MM.1S (cell line): ENCODE measurements at regions not wholly inside any gene's neighbourhood (a gene's known extent, or its start where the extent isn't known, plus 50 kb on each side); places are given as distances from the start of the nearest gene placed in this dataset.

Source experiments
- DNase-seq: peaks from one replicate; pipeline ENCODE4 v3.0.0-alpha.2; 2015
- H2AFZ ChIP-seq: fragments of 300-600 bp; sonication (generic); 2 replicates; pipeline ENCODE4 v1.6.0; 2016; ENCODE audit warnings: antibody characterized with exemption, low read length
- H3F3A ChIP-seq: fragments of 300-600 bp; sonication (generic); 2 replicates; pipeline ENCODE4 v1.6.1; 2016; ENCODE audit warnings: mild to moderate bottlenecking, antibody characterized with exemption, low read length, moderate library complexity, mixed read lengths; ENCODE audit not compliant: insufficient read depth
- H3K27ac ChIP-seq: fragments of 300-600 bp; sonication (generic); 2 replicates; pipeline ENCODE4 v1.5.1; 2016; ENCODE audit warnings: mild to moderate bottlenecking, low read length
- H3K27me3 ChIP-seq: fragments of 300-600 bp; sonication (generic); replicated peaks from 2 replicates; pipeline ENCODE4 v1.6.0; 2016; ENCODE audit warnings: low read length; ENCODE audit not compliant: insufficient read depth
- H3K36me3 ChIP-seq: fragments of 300-600 bp; sonication (generic); replicated peaks from 2 replicates; pipeline ENCODE4 v1.6.1; 2016; ENCODE audit warnings: mild to moderate bottlenecking, low read length, mixed read lengths; ENCODE audit not compliant: insufficient read depth
- H3K4me1 ChIP-seq: fragments of 300-600 bp; sonication (generic); 2 replicates; pipeline ENCODE4 v1.6.1; 2016; ENCODE audit warnings: low read length, mixed read lengths
- H3K4me2 ChIP-seq: fragments of 300-600 bp; sonication (generic); 2 replicates; pipeline ENCODE4 v1.6.0; 2016; ENCODE audit warnings: low read depth, low read length
- H3K4me3 ChIP-seq: fragments of 300-600 bp; sonication (generic); 2 replicates; pipeline ENCODE4 v1.5.1; 2016; ENCODE audit warnings: low read length, mixed read lengths
- H3K79me2 ChIP-seq: fragments of 300-600 bp; sonication (generic); 2 replicates; pipeline ENCODE4 v1.6.1; 2016; ENCODE audit warnings: mixed run types, low read length, mixed read lengths
- H3K9ac ChIP-seq: fragments of 300-600 bp; sonication (generic); 2 replicates; pipeline ENCODE4 v1.6.1; 2016; ENCODE audit warnings: low read length, mixed read lengths
- H3K9me2 ChIP-seq: fragments of 300-600 bp; sonication (generic); replicated peaks from 2 replicates; pipeline ENCODE4 v1.6.1; 2016; ENCODE audit warnings: mild to moderate bottlenecking, low read length, mixed read lengths; ENCODE audit not compliant: insufficient read depth
- H3K9me3 ChIP-seq: fragments of 300-600 bp; sonication (generic); replicated peaks from 2 replicates; pipeline ENCODE4 v1.6.1; 2016; ENCODE audit warnings: mild to moderate bottlenecking, low read length, mixed read lengths; ENCODE audit not compliant: insufficient read depth
- H4K20me1 ChIP-seq: fragments of 300-600 bp; sonication (generic); 2 replicates; pipeline ENCODE4 v1.6.1; 2016; ENCODE audit warnings: mild to moderate bottlenecking, low read length, moderate library complexity, mixed read lengths; ENCODE audit not compliant: insufficient read depth
- EZH2 ChIP-seq: fragments of 300-600 bp; sonication (generic); optimal IDR thresholded peaks from 2 replicates; pipeline ENCODE3; 2017; ENCODE audit warnings: low read depth, mild to moderate bottlenecking, antibody characterized with exemption, low read length, mixed read lengths
- EZH2phosphoT487 ChIP-seq: fragments of 300-600 bp; sonication (generic); IDR thresholded peaks from 2 replicates; pipeline ENCODE4 v1.6.1; 2018; ENCODE audit warnings: antibody characterized with exemption, low read length
- TF ChIP-seq, protein P1 (sequence below): fragments of 300-600 bp; sonication (generic); IDR thresholded peaks from 2 replicates; pipeline ENCODE4 v1.5.1; 2016; ENCODE audit warnings: antibody characterized with exemption, low read length, mixed read lengths

GRCh38 chr14:27484633-27485032 lies 886.8 kb upstream of the NOVA1 start:
- Histone ChIP-seq H3K9me3 (no peaks in the 10 kb centered on the region), H3K79me2 (no peaks in the 10 kb centered on the region), H3K4me1 (no peaks in the 10 kb centered on the region), H3K36me3 (no peaks in the 10 kb centered on the region), H3F3A (no peaks in the 10 kb centered on the region), H3K27me3 (no peaks in the 10 kb centered on the region), H3K4me3 (no peak overlapping the region), H4K20me1 (no peaks in the 10 kb centered on the region), H3K9ac (no peak overlapping the region), H3K4me2 (no peak overlapping the region), H3K27ac (no peak overlapping the region), H3K9me2 (no peaks in the 10 kb centered on the region), H2AFZ (no peak overlapping the region)
- DNase-seq: no peak
- TF ChIP-seq, protein P1, sequence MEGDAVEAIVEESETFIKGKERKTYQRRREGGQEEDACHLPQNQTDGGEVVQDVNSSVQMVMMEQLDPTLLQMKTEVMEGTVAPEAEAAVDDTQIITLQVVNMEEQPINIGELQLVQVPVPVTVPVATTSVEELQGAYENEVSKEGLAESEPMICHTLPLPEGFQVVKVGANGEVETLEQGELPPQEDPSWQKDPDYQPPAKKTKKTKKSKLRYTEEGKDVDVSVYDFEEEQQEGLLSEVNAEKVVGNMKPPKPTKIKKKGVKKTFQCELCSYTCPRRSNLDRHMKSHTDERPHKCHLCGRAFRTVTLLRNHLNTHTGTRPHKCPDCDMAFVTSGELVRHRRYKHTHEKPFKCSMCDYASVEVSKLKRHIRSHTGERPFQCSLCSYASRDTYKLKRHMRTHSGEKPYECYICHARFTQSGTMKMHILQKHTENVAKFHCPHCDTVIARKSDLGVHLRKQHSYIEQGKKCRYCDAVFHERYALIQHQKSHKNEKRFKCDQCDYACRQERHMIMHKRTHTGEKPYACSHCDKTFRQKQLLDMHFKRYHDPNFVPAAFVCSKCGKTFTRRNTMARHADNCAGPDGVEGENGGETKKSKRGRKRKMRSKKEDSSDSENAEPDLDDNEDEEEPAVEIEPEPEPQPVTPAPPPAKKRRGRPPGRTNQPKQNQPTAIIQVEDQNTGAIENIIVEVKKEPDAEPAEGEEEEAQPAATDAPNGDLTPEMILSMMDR: no peak
- TF ChIP-seq EZH2 (no peak), EZH2phosphoT487 (no peak)

GRCh38 chr14:27485193-27485592 lies 887.4 kb upstream of the NOVA1 start:
- H3K4me2 ChIP-seq: no peak overlapping the region
- no peaks in the 10 kb centered on the region for H3K9me2 ChIP-seq
- no peaks in the 10 kb centered on the region for H3K36me3 ChIP-seq
- no peak overlapping the region for H2AFZ ChIP-seq
- H3K9me3 ChIP-seq: no peaks in the 10 kb centered on the region
- no peaks in the 10 kb centered on the region for H3K79me2 ChIP-seq
- H3K27ac ChIP-seq: no peak overlapping the region
- no peak for TF ChIP-seq EZH2phosphoT487
- no peak for TF ChIP-seq EZH2
- TF ChIP-seq, protein P1: no peak
- H3F3A ChIP-seq: no peaks in the 10 kb centered on the region
- H4K20me1 ChIP-seq: no peaks in the 10 kb centered on the region
- no peak for DNase-seq
- H3K4me3 ChIP-seq: no peak overlapping the region
- no peak overlapping the region for H3K9ac ChIP-seq
- H3K27me3 ChIP-seq: no peaks in the 10 kb centered on the region
- H3K4me1 ChIP-seq: no peaks in the 10 kb centered on the region

GRCh38 chr14:27506272-27506671 lies 908.4 kb upstream of the NOVA1 start:
- no peak overlapping the region for H3K27ac ChIP-seq
- no peaks in the 10 kb centered on the region for H3K27me3 ChIP-seq
- H3F3A ChIP-seq: no peaks in the 10 kb centered on the region
- H3K36me3 ChIP-seq: no peaks in the 10 kb centered on the region
- H3K9me2 ChIP-seq: no peaks in the 10 kb centered on the region
- TF ChIP-seq EZH2: no peak
- no peaks in the 10 kb centered on the region for H4K20me1 ChIP-seq
- H3K4me2 ChIP-seq: no peak overlapping the region
- H3K4me3 ChIP-seq: no peak overlapping the region
- H3K79me2 ChIP-seq: no peaks in the 10 kb centered on the region
- no peak for DNase-seq
- H3K4me1 ChIP-seq: no peaks in the 10 kb centered on the region
- no peaks in the 10 kb centered on the region for H3K9me3 ChIP-seq
- H3K9ac ChIP-seq: no peak overlapping the region
- H2AFZ ChIP-seq: no peak overlapping the region

DNA sequence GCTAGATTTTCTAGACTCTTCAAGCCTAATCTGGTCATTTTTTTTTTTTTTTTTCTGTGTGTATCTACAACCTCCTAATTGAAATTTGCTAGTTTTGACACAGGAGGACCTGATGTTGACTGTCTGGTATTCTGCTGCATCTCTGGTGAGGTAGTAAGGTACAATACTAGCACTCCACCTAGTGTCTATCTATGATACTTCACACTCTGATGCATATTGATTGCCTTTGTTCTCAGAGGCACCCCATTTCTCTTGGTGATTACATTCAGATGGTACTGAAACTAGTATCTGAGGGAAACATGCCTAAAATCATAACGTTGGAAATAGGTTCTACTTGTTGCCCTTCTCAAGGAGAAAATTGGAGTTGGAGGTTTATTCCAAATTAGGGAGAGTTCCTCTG lies 930.5 kb upstream of the NOVA1 start:
- Histone ChIP-seq H4K20me1 (no peaks in the 10 kb centered on the region), H3K9ac (no peak overlapping the region), H2AFZ (no peak overlapping the region), H3K79me2 (no peaks in the 10 kb centered on the region), H3K27ac (no peak overlapping the region), H3K36me3 (no peaks in the 10 kb centered on the region), H3K4me2 (no peak overlapping the region), H3K9me3 (no peaks in the 10 kb centered on the region), H3K27me3 (no peaks in the 10 kb centered on the region), H3F3A (no peaks in the 10 kb centered on the region), H3K4me3 (no peak overlapping the region), H3K9me2 (no peaks in the 10 kb centered on the region), H3K4me1 (no peaks in the 10 kb centered on the region)
- TF ChIP-seq EZH2phosphoT487: no peak
- TF ChIP-seq, protein P1: peak; percentile 51
- peak; percentile 41 for DNase-seq
